Hippocampal formation (tissue), 2 donors: ENCODE measurements at regions not wholly inside any gene's neighbourhood (a gene's known extent, or its start where the extent isn't known, plus 50 kb on each side); places are given as distances from the start of the nearest gene placed in this dataset.

Source experiments
- DNase-seq, 2 donors: peaks; one replicate each; lab custom pipeline; 2025; lab: John Stamatoyannopoulos, UW

DNA sequence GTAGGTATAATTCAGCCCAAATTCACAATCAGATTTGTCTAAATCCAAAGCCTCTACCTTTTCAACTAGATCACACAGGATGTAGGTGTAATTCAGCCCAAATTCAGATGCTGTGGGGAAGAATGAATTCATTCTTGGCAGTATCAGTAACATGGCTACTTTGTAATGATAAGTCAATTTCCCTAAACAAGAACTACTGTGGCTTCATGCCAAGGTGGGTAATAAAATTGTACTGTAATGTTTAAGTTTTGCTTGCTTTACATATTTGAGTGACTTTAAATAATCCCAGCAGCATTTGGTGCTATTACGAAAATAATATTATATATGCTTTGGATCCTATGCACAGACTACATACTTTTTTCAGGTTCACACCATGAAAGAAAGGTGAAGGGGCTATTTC is 239.1 kb downstream of the HDGFL1 start:
- DNase-seq, result no peak

- no peak for DNase-seq
Measured at GRCh38 chr6:22809370-22809769, 240.0 kb downstream of the HDGFL1 start.

DNA sequence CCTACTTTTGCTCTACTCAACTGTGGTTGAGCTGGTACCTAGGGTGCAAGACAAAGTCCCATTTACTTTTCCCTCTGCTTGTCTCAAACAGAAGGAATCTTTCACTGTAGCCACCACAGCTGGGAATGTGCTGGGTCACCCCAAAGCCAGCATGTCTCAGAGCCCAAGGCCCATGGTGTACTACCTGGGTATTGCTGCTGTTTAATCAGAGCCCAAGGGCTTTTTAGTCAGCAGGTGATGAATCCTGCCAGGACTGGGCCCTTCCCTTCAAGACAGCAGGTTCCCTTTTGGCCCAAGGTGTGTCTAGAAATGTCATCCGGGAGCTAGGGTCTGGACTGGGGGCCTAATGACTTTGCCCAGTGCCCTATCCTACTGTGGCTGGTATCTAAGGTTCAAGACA is 249.8 kb downstream of the HDGFL1 start:
- no peak for DNase-seq

DNA sequence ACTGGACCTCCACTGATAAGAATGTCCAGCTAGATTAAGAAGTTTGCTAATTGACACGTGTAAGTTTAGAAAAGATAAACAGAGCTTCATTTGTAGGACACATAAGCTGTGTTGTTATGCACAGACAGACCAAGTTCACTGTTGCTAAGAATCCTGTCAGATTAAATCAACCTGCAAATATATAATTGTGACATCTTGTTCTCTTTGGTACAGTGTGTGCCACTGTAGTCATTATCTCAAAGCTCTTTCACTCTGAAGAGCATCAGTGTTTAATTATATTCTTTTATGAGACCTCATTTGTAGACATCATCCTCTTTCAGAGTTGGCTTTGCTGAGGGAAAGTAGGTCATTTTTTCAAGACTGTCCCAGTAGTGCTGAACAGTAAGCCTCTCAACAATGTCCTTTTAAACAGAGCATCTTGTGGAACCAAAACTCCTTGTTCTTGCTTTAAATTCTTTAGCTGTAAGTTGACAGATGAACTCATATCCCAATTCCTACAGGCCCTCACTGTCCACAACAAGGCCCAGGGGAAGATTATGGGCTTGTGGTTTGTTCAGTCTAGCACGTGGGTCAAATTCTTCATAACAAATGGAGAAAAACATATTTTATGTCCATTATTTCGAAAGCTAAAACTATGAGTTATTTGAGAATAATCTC is 252.4 kb downstream of the HDGFL1 start:
- no peak for DNase-seq

DNA sequence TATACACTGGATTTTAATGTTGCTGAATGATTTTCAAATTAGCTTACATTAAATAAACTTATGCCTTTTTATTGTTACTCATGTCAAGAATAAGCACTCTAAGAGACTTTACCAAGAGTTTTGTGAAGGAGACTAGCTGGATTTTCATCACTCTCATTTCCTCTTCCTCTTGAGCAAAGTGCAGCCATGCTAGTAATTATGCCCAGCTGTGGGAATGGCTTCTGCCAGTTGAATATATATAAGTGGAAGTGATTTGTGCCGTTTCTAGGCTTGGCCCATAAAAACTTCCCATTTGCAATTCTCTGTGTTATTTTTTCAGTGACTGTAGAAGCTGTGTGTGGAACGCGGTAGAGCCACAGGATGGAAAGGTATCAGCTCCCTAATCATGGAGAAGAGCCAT is 255.8 kb downstream of the HDGFL1 start:
- no peak for DNase-seq

GRCh38 chr6:22826961-22827360 is 257.6 kb downstream of the HDGFL1 start:
- no peak for DNase-seq

GRCh38 chr6:22827760-22828159 is 258.4 kb downstream of the HDGFL1 start:
- no peak for DNase-seq

- no peak for DNase-seq
Measured at GRCh38 chr6:22828179-22829062, 259.1 kb downstream of the HDGFL1 start.

DNA sequence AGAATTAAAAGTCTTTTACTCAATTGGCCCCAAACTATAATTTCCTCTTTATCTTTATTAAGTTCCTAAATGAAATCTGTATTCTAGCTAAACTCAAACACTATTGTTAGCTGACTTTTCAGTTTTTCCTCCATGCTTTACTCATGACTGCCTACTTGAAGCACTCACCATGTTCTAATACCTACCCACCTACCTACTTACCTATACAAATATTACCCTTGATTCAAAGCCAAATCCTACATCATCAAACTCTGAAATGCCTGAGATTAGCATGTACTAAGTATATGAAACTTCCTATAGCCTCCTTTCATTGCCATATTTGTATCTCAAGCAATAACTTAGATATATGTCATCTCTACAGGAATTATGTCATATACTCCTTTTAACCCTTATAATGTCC is 259.7 kb downstream of the HDGFL1 start:
- no peak for DNase-seq

GRCh38 chr6:22830463-22830862 is 261.1 kb downstream of the HDGFL1 start:
- no peak for DNase-seq

- DNase-seq, result no peak
Measured at GRCh38 chr6:22833191-22833590, 263.8 kb downstream of the HDGFL1 start.

DNA sequence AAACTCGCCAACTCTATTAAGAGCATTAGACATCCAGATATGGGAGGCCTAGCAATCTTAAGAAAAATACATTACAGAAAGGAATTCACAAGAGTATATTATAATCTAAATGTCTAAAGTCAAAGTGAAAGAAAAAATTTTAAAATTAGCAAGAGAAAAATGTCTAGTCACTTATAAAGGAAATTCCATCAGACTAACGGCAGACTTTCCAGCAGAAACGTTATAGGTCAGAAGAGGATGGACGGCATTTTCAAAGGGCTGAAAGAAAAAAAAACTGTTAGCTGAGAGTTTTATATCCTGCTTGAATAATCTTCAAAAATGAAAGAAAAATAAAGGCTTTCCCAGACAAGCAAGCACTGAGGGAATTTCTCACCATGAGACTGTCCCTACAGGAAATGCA is 269.0 kb downstream of the HDGFL1 start:
- DNase-seq, result no peak

GRCh38 chr6:22845467-22845866 is 276.1 kb downstream of the HDGFL1 start:
- DNase-seq, result no peak

DNA sequence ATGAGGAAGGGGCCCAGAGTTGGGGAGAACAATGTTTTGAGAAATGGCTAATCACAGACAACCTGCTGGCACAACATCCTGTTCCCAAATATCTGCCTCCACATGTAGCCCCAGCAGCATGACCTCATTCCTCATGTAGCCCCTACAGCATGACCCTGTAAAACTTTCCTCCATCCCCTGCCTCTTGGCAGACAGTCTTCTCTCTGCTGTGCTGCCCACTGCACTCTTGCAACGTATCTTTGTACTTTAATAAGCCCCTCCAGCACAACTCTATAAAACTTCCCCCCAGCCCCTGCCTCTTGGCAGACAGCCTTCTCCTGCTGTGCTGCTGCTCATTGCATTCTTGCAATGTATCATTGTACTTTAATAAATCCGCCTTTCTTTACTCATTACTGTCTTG is 278.8 kb downstream of the HDGFL1 start:
- DNase-seq, result no peak

GRCh38 chr6:22849921-22850320 is 280.6 kb downstream of the HDGFL1 start:
- DNase-seq, result no peak

DNA sequence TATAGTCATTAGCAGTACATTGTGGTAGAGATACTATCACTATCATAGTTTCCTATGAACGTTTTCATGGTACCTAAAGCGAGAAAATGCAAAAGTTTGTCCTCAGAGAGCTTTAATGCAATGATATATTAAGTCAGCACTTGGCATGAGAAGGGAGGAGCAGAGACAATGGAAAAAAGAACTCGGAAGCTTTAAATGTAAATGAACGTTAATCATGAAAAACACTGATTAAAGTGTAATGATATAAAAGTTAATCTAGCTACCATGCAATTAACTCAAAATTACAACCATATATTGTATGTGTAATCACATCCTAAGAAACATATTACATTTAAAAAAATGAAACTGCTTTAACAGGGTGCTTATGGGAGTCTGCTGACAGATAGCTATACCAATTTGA is 282.7 kb downstream of the HDGFL1 start:
- no peak for DNase-seq

DNA sequence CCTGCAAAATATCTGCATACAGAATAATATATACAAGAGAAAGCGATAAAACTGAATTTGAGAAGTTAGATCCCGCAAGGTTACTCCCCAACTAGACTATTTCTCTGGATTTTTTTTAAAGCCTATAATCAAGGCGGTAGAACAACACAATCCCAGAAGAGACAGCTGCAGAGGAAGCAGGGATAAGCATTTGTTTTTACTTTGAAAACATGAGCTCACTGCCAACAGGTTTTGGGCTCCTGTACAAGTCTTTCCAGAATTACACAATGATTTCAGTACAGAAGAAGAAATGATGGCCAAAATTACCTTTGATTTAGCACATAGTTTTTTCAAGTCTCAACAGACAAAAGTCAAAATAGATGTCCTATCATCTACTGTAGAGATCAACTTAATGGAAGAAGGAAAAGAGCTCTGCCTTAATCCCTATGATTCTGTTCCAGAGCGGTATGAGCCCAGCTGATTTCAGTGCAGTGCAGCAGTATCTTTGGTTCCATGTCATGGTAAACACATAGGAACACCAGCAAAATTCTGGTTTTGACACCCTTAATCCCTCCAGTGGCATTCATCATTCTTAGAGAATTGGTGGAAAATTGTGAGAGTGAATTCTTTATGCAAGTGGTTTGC is 304.3 kb downstream of the HDGFL1 start:
- DNase-seq, result no peak

- DNase-seq, result no peak
Measured at GRCh38 chr6:22875845-22876244, 306.5 kb downstream of the HDGFL1 start.

GRCh38 chr6:22878324-22878701 is 308.9 kb downstream of the HDGFL1 start:
- DNase-seq, result no peak

GRCh38 chr6:22878706-22879105 is 309.3 kb downstream of the HDGFL1 start:
- DNase-seq, result no peak

DNA sequence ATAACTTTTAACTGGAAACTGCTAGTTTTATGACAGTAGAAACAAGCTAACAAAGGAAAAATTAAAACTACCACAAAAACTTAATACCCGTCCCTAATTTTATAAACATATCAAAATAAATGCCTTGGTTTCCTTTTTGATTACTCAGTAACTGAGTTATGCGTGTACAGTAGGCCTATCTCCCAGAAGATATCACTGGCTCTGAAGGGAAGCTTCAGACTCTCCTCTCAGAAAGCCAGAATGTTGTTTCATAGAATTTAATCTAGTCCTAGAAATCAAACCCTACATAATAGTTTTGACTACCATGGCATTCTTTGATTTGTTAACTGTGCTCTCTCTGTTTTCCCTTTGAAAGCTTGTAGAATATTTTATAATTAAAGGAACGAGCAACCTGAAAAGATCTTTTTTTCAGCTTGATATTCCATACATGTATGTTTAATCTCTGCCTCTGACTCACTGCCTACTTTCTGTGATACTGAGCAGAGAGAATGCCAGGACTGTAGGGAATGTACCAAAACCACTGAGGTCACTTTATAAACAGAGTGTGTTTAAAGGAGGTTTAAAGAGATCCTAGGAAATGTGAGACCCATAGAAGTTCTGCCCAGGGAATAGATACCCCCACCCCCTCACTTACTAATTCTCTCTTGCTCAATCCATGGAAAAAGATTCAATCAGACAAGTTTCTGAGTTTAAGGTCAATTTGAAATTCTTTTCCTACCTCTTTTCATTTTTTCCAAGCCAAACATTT is 311.5 kb downstream of the HDGFL1 start:
- DNase-seq, result no peak

DNA sequence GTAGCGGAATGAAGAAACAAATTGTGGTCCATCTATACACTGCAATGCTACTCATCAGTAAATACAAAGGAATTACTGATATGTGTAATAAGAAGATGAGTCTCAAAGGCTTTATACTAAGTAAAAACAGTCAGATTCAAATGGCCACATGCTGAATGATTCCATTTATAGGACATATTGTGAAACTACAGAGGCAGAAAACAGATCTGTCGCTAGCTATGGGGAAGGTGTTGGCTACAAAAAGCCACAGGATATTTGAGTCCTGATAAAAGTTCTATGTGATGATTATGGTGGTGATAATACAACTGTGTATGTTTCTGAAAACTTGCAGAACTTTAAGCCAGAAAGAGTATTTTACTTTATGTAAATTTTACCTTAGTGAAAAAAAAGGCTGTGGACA is 313.2 kb downstream of the HDGFL1 start:
- no peak for DNase-seq
